ENCODE measurements at regions not wholly inside any gene's neighbourhood (a gene's known extent, or its start where the extent isn't known, plus 50 kb on each side); places are given as distances from the start of the nearest gene placed in this dataset.

GRCh38 chr20:23285536-23285935 is 65.1 kb upstream of the NXT1 start:
- CTCF ChIA-PET, result interaction anchor here (0.7 kb wide), 1 partner anchor 16 kb away, joined by 3 read pairs; no protein-coding TSS in a partner anchor
- Histone ChIP-seq H3K9me3 (ENCODE audit: control insufficient read depth, insufficient read depth, low read depth, low read length) (no peaks in the 10 kb centered on the region), H3K27ac (ENCODE audit: extremely low read depth, low read depth, low read length) (no peak overlapping the region), H3K4me1 (ENCODE audit: control insufficient read depth, insufficient read depth, low read length) (no peaks in the 10 kb centered on the region), H3K36me3 (ENCODE audit: control insufficient read depth in 2 of 2, insufficient read depth in 1 of 2, low read length in 2 of 2) (no peaks in the 10 kb centered on the region), H3K4me3 (ENCODE audit: low read depth, low read length) (no peak overlapping the region)
- no peak for TF ChIP-seq ZNF223 (tag by site-specific recombination; IDR thresholded peaks at IDR 0.05)
- TF ChIP-seq ZNF292 (tag by site-specific recombination; IDR thresholded peaks at IDR 0.05; ENCODE audit: borderline replicate concordance, low read depth), result no peak
- no peak for TF ChIP-seq ZNF18 (tag by site-specific recombination; IDR thresholded peaks at IDR 0.05)
- POLR2A ChIA-PET, result no interaction called here

GRCh38 chr20:23284009-23284408 is 66.6 kb upstream of the NXT1 start:
- ChIA-PET CTCF (no interaction called here), POLR2A (no interaction called here)

GRCh38 chr20:23283096-23283850 is 67.3 kb upstream of the NXT1 start:
- POLR2A ChIA-PET, result no interaction called here
- no peak overlapping the region for H3K27ac ChIP-seq (ENCODE audit: extremely low read depth, low read depth, low read length)
- no peaks in the 10 kb centered on the region for H3K4me1 ChIP-seq (ENCODE audit: control insufficient read depth, insufficient read depth, low read length)
- H3K4me3 ChIP-seq (ENCODE audit: low read depth, low read length), result no peak overlapping the region
- no peaks in the 10 kb centered on the region for H3K36me3 ChIP-seq (ENCODE audit: control insufficient read depth in 2 of 2, insufficient read depth in 1 of 2, low read length in 2 of 2)
- CTCF ChIA-PET, result interaction anchor here (0.6 kb wide), 1 partner anchor 696 kb away, joined by 3 read pairs; no protein-coding TSS in a partner anchor
- no peaks in the 10 kb centered on the region for H3K9me3 ChIP-seq (ENCODE audit: control insufficient read depth, insufficient read depth, low read depth, low read length)
- TF ChIP-seq MYNN (tag by site-specific recombination; IDR thresholded peaks at IDR 0.05; ENCODE audit: borderline replicate concordance), result no peak
- no peak for TF ChIP-seq ZNF169 (tag by site-specific recombination; IDR thresholded peaks at IDR 0.05)
- TF ChIP-seq ZNF292 (tag by site-specific recombination; IDR thresholded peaks at IDR 0.05; ENCODE audit: borderline replicate concordance, low read depth), result no peak
- TF ChIP-seq PRDM1 (tag by site-specific recombination; IDR thresholded peaks at IDR 0.05), result no peak
- TF ChIP-seq ZNF530 (tag by site-specific recombination; IDR thresholded peaks at IDR 0.05; ENCODE audit: low read depth), result no peak
- no peak for TF ChIP-seq ZNF571 (tag by site-specific recombination; IDR thresholded peaks at IDR 0.05)
- TF ChIP-seq ZNF148 (tag by site-specific recombination; IDR thresholded peaks at IDR 0.05; ENCODE audit: borderline replicate concordance), result no peak
- TF ChIP-seq GLI4 (tag by site-specific recombination; IDR thresholded peaks at IDR 0.05), result no peak
- TF ChIP-seq GLI2 (tag by site-specific recombination; IDR thresholded peaks at IDR 0.05; ENCODE audit: borderline replicate concordance, low read depth), result no peak
- TF ChIP-seq KLF1 (tag by site-specific recombination; IDR thresholded peaks at IDR 0.05), result no peak
- no peak for TF ChIP-seq ZNF18 (tag by site-specific recombination; IDR thresholded peaks at IDR 0.05)
- no peak for TF ChIP-seq ZSCAN4 (tag by site-specific recombination; IDR thresholded peaks at IDR 0.05)
- TF ChIP-seq INSM2 (tag by site-specific recombination; IDR thresholded peaks at IDR 0.05), result no peak
- TF ChIP-seq ZBTB21 (tag by site-specific recombination; IDR thresholded peaks at IDR 0.05), result no peak
- no peak for TF ChIP-seq ZNF214 (tag by site-specific recombination; IDR thresholded peaks at IDR 0.05; ENCODE audit: borderline replicate concordance)

More at GRCh38 chr20:23284009-23284408, 66.6 kb upstream of the NXT1 start:
- H3K36me3 ChIP-seq (ENCODE audit: control insufficient read depth in 2 of 2, insufficient read depth in 1 of 2, low read length in 2 of 2), result no peaks in the 10 kb centered on the region
- no peaks in the 10 kb centered on the region for H3K9me3 ChIP-seq (ENCODE audit: control insufficient read depth, insufficient read depth, low read depth, low read length)
- H3K4me3 ChIP-seq (ENCODE audit: low read depth, low read length), result no peak overlapping the region
- TF ChIP-seq ZNF146 (tag by site-specific recombination; IDR thresholded peaks at IDR 0.05) (peak; percentile 70), KLF10 (tag by site-specific recombination; IDR thresholded peaks at IDR 0.05) (no peak)
- H3K4me1 ChIP-seq (ENCODE audit: control insufficient read depth, insufficient read depth, low read length), result no peaks in the 10 kb centered on the region
- H3K27ac ChIP-seq (ENCODE audit: extremely low read depth, low read depth, low read length), result no peak overlapping the region
